Astrocyte (in vitro differentiated cells and primary cell): ENCODE measurements at regions not wholly inside any gene's neighbourhood (a gene's known extent, or its start where the extent isn't known, plus 50 kb on each side); places are given as distances from the start of the nearest gene placed in this dataset.
"Not testable (repeated sequence)": the region's sequence is repeated elsewhere in the genome, so short reads cannot be mapped to it uniquely, and the experiment has no call there.

ENCODE experiments used
- DNase-seq: peaks from one replicate; pipeline ENCODE4 v3.0.0-alpha.2; 2010; ENCODE audit warnings: low read depth
- FAIRE-seq: peaks from 2 replicates; lab custom pipeline; 2011; peaks lifted over from hg19 to GRCh38; lab: Jason Lieb, UNC
- H2AFZ ChIP-seq: 2 replicates; pipeline ENCODE4 v1.6.0; 2012; ENCODE audit warnings: low read depth, low read length, inconsistent platforms
- H3K27ac ChIP-seq: 2 replicates; pipeline ENCODE4 v1.5.1; 2011; ENCODE audit warnings: low read depth, low read length, inconsistent platforms
- H3K27me3 ChIP-seq: 2 replicates; pipeline ENCODE4 v1.6.0; 2011; ENCODE audit warnings: low read length, inconsistent platforms; ENCODE audit not compliant: insufficient read depth
- H3K36me3 ChIP-seq: 2 replicates; pipeline ENCODE4 v1.5.1; 2011; ENCODE audit warnings: low read length, inconsistent platforms; ENCODE audit not compliant: insufficient read depth
- H3K4me1 ChIP-seq: 2 replicates; pipeline ENCODE4 v1.5.1; 2011; ENCODE audit warnings: low read length, inconsistent platforms; ENCODE audit not compliant: insufficient read depth
- H3K4me2 ChIP-seq: 2 replicates; pipeline ENCODE4 v1.6.0; 2012; ENCODE audit warnings: low read length, inconsistent platforms
- H3K4me3 ChIP-seq: 2 replicates; pipeline ENCODE4 v1.5.1; 2011; ENCODE audit warnings: low read depth, mild to moderate bottlenecking, low read length, inconsistent platforms; ENCODE audit not compliant: insufficient read depth
- H3K79me2 ChIP-seq: 2 replicates; pipeline ENCODE4 v1.6.0; 2012; ENCODE audit warnings: mild to moderate bottlenecking, low read length, inconsistent platforms; ENCODE audit not compliant: insufficient read depth
- H3K9ac ChIP-seq: 2 replicates; pipeline ENCODE4 v1.6.0; 2012; ENCODE audit warnings: mild to moderate bottlenecking, low read length, inconsistent platforms
- H3K9me3 ChIP-seq: 2 replicates; pipeline ENCODE4 v1.5.1; 2012; ENCODE audit warnings: low read depth, mild to moderate bottlenecking, low read length, inconsistent platforms; ENCODE audit not compliant: insufficient read depth
- H4K20me1 ChIP-seq: 2 replicates; pipeline ENCODE4 v1.6.0; 2012; ENCODE audit warnings: low read length, inconsistent platforms; ENCODE audit not compliant: insufficient read depth
- H3K27ac Mint-ChIP-seq: one replicate; pipeline ENCODE4 v1.8.0; 2021; ENCODE audit warnings: mild to moderate bottlenecking, mixed read lengths; ENCODE audit not compliant: unreplicated experiment
- H3K27me3 Mint-ChIP-seq: one replicate; pipeline ENCODE4 v1.8.0; 2021; ENCODE audit warnings: low read depth, mixed read lengths; ENCODE audit not compliant: unreplicated experiment
- H3K36me3 Mint-ChIP-seq: one replicate; pipeline ENCODE4 v1.8.0; 2021; ENCODE audit warnings: low read depth, mixed read lengths; ENCODE audit not compliant: unreplicated experiment
- H3K4me1 Mint-ChIP-seq: one replicate; pipeline ENCODE4 v1.8.0; 2021; ENCODE audit warnings: low read depth, mixed read lengths; ENCODE audit not compliant: unreplicated experiment
- H3K4me3 Mint-ChIP-seq: one replicate; pipeline ENCODE4 v1.8.0; 2021; ENCODE audit warnings: mild to moderate bottlenecking, moderate library complexity, mixed read lengths; ENCODE audit not compliant: unreplicated experiment
- H3K9me3 Mint-ChIP-seq: one replicate; pipeline ENCODE4 v1.8.0; 2021; ENCODE audit warnings: mild to moderate bottlenecking, mixed read lengths; ENCODE audit not compliant: unreplicated experiment

GRCh38 chr21:5139528-5139927 is 5381.9 kb upstream of the TPTE start:
- not testable (repeated sequence) for H3K9me3 ChIP-seq, H3K27ac ChIP-seq, H3K9me3 Mint-ChIP-seq, DNase-seq, H3K4me2 ChIP-seq, H3K4me1 ChIP-seq, H3K27me3 ChIP-seq, H3K27ac Mint-ChIP-seq, H3K79me2 ChIP-seq, H3K27me3 Mint-ChIP-seq, H3K36me3 ChIP-seq, H4K20me1 ChIP-seq, H3K4me3 ChIP-seq, H3K4me1 Mint-ChIP-seq, H3K36me3 Mint-ChIP-seq, H2AFZ ChIP-seq, H3K9ac ChIP-seq, FAIRE-seq, H3K4me3 Mint-ChIP-seq

GRCh38 chr21:5143011-5143410 is 5378.4 kb upstream of the TPTE start:
- not testable (repeated sequence) for H3K27ac Mint-ChIP-seq, H3K4me1 ChIP-seq, H3K9me3 ChIP-seq, H3K79me2 ChIP-seq, H3K9me3 Mint-ChIP-seq, H3K4me1 Mint-ChIP-seq, FAIRE-seq, H3K27me3 Mint-ChIP-seq, H3K36me3 ChIP-seq, DNase-seq, H3K9ac ChIP-seq, H3K4me3 Mint-ChIP-seq, H3K4me2 ChIP-seq, H3K27ac ChIP-seq, H2AFZ ChIP-seq, H4K20me1 ChIP-seq, H3K27me3 ChIP-seq, H3K36me3 Mint-ChIP-seq, H3K4me3 ChIP-seq

GRCh38 chr21:5144731-5145130 is 5376.7 kb upstream of the TPTE start:
- not testable (repeated sequence) for H3K4me3 ChIP-seq, DNase-seq, H3K4me1 Mint-ChIP-seq, H4K20me1 ChIP-seq, H3K27me3 ChIP-seq, H3K9me3 ChIP-seq, H3K4me3 Mint-ChIP-seq, H3K27ac Mint-ChIP-seq, H3K27me3 Mint-ChIP-seq, H2AFZ ChIP-seq, H3K36me3 Mint-ChIP-seq, H3K36me3 ChIP-seq, H3K4me2 ChIP-seq, H3K9me3 Mint-ChIP-seq, FAIRE-seq, H3K27ac ChIP-seq, H3K79me2 ChIP-seq, H3K9ac ChIP-seq, H3K4me1 ChIP-seq

GRCh38 chr21:5147685-5148084 is 5373.7 kb upstream of the TPTE start:
- not testable (repeated sequence) for H3K27ac Mint-ChIP-seq, H3K36me3 Mint-ChIP-seq, H3K9ac ChIP-seq, H3K27me3 Mint-ChIP-seq, H3K4me2 ChIP-seq, H3K4me1 ChIP-seq, H3K9me3 Mint-ChIP-seq, H3K36me3 ChIP-seq, H3K4me3 ChIP-seq, DNase-seq, H3K9me3 ChIP-seq, H3K27me3 ChIP-seq, H3K79me2 ChIP-seq, H3K4me3 Mint-ChIP-seq, FAIRE-seq, H3K27ac ChIP-seq, H2AFZ ChIP-seq, H3K4me1 Mint-ChIP-seq, H4K20me1 ChIP-seq

GRCh38 chr21:5149222-5149621 is 5372.2 kb upstream of the TPTE start:
- not testable (repeated sequence) for H3K27ac ChIP-seq, H3K9me3 ChIP-seq, H3K4me1 ChIP-seq, H3K79me2 ChIP-seq, H3K9ac ChIP-seq, H3K27me3 ChIP-seq, H4K20me1 ChIP-seq, H3K36me3 ChIP-seq, H3K4me1 Mint-ChIP-seq, H3K27me3 Mint-ChIP-seq, H3K4me3 Mint-ChIP-seq, H3K4me3 ChIP-seq, H3K4me2 ChIP-seq, H3K9me3 Mint-ChIP-seq, H3K36me3 Mint-ChIP-seq, H3K27ac Mint-ChIP-seq, DNase-seq, FAIRE-seq, H2AFZ ChIP-seq

GRCh38 chr21:5153842-5154640 is 5367.3 kb upstream of the TPTE start:
- H3K36me3 ChIP-seq, H3K27ac Mint-ChIP-seq, DNase-seq, H3K4me1 ChIP-seq, FAIRE-seq, H3K9ac ChIP-seq, H3K79me2 ChIP-seq, H2AFZ ChIP-seq, H3K4me3 Mint-ChIP-seq, H3K9me3 ChIP-seq, H3K27me3 Mint-ChIP-seq, H4K20me1 ChIP-seq, H3K4me3 ChIP-seq, H3K27me3 ChIP-seq, H3K9me3 Mint-ChIP-seq, H3K4me1 Mint-ChIP-seq, H3K36me3 Mint-ChIP-seq: not testable (repeated sequence)
- Histone ChIP-seq H3K27ac (peak overlapping the region; percentile 38), H3K4me2 (peak overlapping the region; percentile 52)
